ENCODE measurements at regions not wholly inside any gene's neighbourhood (a gene's known extent, or its start where the extent isn't known, plus 50 kb on each side); places are given as distances from the start of the nearest gene placed in this dataset.

DNA sequence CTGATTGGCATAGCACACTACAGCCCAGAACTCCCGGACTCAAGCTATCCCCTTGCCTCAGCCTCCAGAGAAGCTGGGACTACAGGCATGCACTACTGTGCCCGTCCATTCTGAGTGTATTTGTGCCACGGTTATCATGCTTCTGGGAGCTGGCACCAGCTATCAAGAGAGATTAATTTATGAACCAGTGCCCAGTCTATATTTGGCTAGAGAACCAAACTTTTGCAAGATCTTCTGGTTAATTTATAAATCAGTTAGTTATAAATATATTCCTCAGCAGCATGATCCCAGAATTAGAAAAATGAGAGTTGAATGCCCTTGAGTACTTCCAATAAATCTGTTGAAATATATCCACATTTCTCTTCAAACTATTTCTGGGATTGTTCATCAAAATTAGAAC, 67.5 kb upstream of the OR5AN1 start:
- TF ChIP-seq TCF7L2 (IDR thresholded peaks at IDR 0.05; ENCODE audit: low read depth, low read length): no peak
- TF ChIP-seq, protein P1, sequence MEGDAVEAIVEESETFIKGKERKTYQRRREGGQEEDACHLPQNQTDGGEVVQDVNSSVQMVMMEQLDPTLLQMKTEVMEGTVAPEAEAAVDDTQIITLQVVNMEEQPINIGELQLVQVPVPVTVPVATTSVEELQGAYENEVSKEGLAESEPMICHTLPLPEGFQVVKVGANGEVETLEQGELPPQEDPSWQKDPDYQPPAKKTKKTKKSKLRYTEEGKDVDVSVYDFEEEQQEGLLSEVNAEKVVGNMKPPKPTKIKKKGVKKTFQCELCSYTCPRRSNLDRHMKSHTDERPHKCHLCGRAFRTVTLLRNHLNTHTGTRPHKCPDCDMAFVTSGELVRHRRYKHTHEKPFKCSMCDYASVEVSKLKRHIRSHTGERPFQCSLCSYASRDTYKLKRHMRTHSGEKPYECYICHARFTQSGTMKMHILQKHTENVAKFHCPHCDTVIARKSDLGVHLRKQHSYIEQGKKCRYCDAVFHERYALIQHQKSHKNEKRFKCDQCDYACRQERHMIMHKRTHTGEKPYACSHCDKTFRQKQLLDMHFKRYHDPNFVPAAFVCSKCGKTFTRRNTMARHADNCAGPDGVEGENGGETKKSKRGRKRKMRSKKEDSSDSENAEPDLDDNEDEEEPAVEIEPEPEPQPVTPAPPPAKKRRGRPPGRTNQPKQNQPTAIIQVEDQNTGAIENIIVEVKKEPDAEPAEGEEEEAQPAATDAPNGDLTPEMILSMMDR (IDR thresholded peaks at IDR 0.05): no peak
- no peak for TF ChIP-seq POLR2AphosphoS5 (IDR thresholded peaks at IDR 0.05; ENCODE audit: low read depth, low read length)
- TF ChIP-seq, protein P2, sequence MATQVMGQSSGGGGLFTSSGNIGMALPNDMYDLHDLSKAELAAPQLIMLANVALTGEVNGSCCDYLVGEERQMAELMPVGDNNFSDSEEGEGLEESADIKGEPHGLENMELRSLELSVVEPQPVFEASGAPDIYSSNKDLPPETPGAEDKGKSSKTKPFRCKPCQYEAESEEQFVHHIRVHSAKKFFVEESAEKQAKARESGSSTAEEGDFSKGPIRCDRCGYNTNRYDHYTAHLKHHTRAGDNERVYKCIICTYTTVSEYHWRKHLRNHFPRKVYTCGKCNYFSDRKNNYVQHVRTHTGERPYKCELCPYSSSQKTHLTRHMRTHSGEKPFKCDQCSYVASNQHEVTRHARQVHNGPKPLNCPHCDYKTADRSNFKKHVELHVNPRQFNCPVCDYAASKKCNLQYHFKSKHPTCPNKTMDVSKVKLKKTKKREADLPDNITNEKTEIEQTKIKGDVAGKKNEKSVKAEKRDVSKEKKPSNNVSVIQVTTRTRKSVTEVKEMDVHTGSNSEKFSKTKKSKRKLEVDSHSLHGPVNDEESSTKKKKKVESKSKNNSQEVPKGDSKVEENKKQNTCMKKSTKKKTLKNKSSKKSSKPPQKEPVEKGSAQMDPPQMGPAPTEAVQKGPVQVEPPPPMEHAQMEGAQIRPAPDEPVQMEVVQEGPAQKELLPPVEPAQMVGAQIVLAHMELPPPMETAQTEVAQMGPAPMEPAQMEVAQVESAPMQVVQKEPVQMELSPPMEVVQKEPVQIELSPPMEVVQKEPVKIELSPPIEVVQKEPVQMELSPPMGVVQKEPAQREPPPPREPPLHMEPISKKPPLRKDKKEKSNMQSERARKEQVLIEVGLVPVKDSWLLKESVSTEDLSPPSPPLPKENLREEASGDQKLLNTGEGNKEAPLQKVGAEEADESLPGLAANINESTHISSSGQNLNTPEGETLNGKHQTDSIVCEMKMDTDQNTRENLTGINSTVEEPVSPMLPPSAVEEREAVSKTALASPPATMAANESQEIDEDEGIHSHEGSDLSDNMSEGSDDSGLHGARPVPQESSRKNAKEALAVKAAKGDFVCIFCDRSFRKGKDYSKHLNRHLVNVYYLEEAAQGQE (IDR thresholded peaks at IDR 0.05; ENCODE audit: insufficient read depth in 1 of 2, low read depth in 2 of 2, low read length in 1 of 2): no peak
- TF ChIP-seq SIN3A (IDR thresholded peaks at IDR 0.05; ENCODE audit: borderline replicate concordance, insufficient read depth, low read depth, low read length): no peak
- intact Hi-C loops (cut with micrococcal nuclease; ENCODE audit: unreplicated experiment): no loop called here
- Histone ChIP-seq H3K4me1 (ENCODE audit: control insufficient read depth, insufficient read depth, low read length) (no peaks in the 10 kb centered on the region), H3K27ac (ENCODE audit: low read length) (no peak overlapping the region), H3K9me3 (ENCODE audit: control insufficient read depth, insufficient read depth, low read depth, low read length) (no peaks in the 10 kb centered on the region), H3K4me3 (ENCODE audit: low read depth in 2 of 2, low read length in 2 of 2) (no peak overlapping the region), H3K27me3 (ENCODE audit: control insufficient read depth, insufficient read depth, low read length) (no peaks in the 10 kb centered on the region), H3K36me3 (ENCODE audit: control insufficient read depth, insufficient read depth, low read length) (no peaks in the 10 kb centered on the region)
- CTCF ChIA-PET: no interaction called here
- no peak for DNase-seq (ENCODE audit: low read depth, low spot score)
- in situ Hi-C loops (cut with HindIII; ENCODE audit: low pct_unique_long_range_greater_than_20kb, low sequenced_read_pairs): no loop called here
- ATAC-seq: no peak
- no TSS peak for BruUV-seq (replicated peaks)
- POLR2A ChIA-PET: no interaction called here

- BruUV-seq (replicated peaks): no TSS peak
- Histone ChIP-seq H3K36me3 (ENCODE audit: control insufficient read depth, insufficient read depth, low read length) (no peaks in the 10 kb centered on the region), H3K27me3 (ENCODE audit: control insufficient read depth, insufficient read depth, low read length) (peaks cover 3% of the 10 kb centered on the region; the same call in 1 of the 2 replicates), H3K4me1 (ENCODE audit: control insufficient read depth, insufficient read depth, low read length) (no peaks in the 10 kb centered on the region), H3K4me3 (ENCODE audit: low read depth in 2 of 2, low read length in 2 of 2) (no peak overlapping the region), H3K27ac (ENCODE audit: low read length) (no peak overlapping the region), H3K9me3 (ENCODE audit: control insufficient read depth, insufficient read depth, low read depth, low read length) (no peaks in the 10 kb centered on the region)
- ChIA-PET POLR2A (no interaction called here), CTCF (no interaction called here)
- no peak for ATAC-seq
- no peak for TF ChIP-seq TCF7L2 (IDR thresholded peaks at IDR 0.05; ENCODE audit: low read depth, low read length)
- TF ChIP-seq, protein P1 (IDR thresholded peaks at IDR 0.05): no peak
- TF ChIP-seq, protein P2 (IDR thresholded peaks at IDR 0.05; ENCODE audit: insufficient read depth in 1 of 2, low read depth in 2 of 2, low read length in 1 of 2): no peak
- TF ChIP-seq POLR2AphosphoS5 (IDR thresholded peaks at IDR 0.05; ENCODE audit: low read depth, low read length): no peak
- no peak for TF ChIP-seq SIN3A (IDR thresholded peaks at IDR 0.05; ENCODE audit: borderline replicate concordance, insufficient read depth, low read depth, low read length)
- in situ Hi-C loops (cut with HindIII; ENCODE audit: low pct_unique_long_range_greater_than_20kb, low sequenced_read_pairs) (no loop called here), intact Hi-C loops (cut with micrococcal nuclease; ENCODE audit: unreplicated experiment) (no loop called here)
- no peak for DNase-seq (ENCODE audit: low read depth, low spot score)
Measured at GRCh38 chr11:59289356-59290181, 69.1 kb upstream of the OR5AN1 start.
